Testis (tissue), 2 donors: ENCODE measurements at regions not wholly inside any gene's neighbourhood (a gene's known extent, or its start where the extent isn't known, plus 50 kb on each side); places are given as distances from the start of the nearest gene placed in this dataset.

Experiments
- POLR2A ChIP-seq: fragments of 450-650 bp; IDR thresholded peaks from one replicate; pipeline ENCODE4 v1.6.1; 2017; ENCODE audit warnings: antibody characterized with exemption, mild to moderate bottlenecking, moderate library complexity
- TF ChIP-seq, protein P1 (sequence below), 3 experiments: fragments of 450-650 bp in 2 of 3; fragments of 200-600 bp in 1 of 3; sonication (generic) in 1 of 3; IDR thresholded peaks; one replicate each; pipeline ENCODE4 v1.5.1; 2016 to 2019; ENCODE audit warnings: antibody characterized with exemption in 3 of 3, mild to moderate bottlenecking in 2 of 3, moderate library complexity in 1 of 3

DNA sequence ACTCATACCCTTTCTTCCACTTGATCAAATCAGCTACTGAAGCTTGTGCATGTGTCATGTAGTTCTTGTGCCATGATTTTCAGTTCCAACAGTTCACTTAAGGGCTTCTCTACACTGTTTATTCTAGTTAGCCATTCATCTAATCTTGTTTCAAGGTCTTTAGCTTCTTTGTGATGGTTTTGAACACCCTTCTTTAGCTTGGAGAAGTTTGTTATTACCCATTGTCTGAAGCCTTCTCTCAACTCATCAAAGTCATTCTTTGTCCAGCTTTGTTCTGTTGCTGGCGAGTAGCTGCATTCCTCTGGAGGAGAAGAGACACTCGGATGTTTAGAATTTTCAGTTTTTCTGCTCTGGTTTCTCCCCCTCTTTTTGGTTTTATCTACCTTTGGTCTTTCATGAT, 115.6 kb downstream of the KDM5D start:
- TF ChIP-seq, protein P1, sequence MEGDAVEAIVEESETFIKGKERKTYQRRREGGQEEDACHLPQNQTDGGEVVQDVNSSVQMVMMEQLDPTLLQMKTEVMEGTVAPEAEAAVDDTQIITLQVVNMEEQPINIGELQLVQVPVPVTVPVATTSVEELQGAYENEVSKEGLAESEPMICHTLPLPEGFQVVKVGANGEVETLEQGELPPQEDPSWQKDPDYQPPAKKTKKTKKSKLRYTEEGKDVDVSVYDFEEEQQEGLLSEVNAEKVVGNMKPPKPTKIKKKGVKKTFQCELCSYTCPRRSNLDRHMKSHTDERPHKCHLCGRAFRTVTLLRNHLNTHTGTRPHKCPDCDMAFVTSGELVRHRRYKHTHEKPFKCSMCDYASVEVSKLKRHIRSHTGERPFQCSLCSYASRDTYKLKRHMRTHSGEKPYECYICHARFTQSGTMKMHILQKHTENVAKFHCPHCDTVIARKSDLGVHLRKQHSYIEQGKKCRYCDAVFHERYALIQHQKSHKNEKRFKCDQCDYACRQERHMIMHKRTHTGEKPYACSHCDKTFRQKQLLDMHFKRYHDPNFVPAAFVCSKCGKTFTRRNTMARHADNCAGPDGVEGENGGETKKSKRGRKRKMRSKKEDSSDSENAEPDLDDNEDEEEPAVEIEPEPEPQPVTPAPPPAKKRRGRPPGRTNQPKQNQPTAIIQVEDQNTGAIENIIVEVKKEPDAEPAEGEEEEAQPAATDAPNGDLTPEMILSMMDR (IDR thresholded peaks at IDR 0.05), result no peak
- TF ChIP-seq POLR2A, result no peak
